DND-41 (cell line): ENCODE measurements at regions not wholly inside any gene's neighbourhood (a gene's known extent, or its start where the extent isn't known, plus 50 kb on each side); places are given as distances from the start of the nearest gene placed in this dataset.

Experiments
- ATAC-seq: fragments of 200-7000 bp; cut with Tn5 transposase; 3 replicates; pipeline ENCODE4 v1.9.1; 2021; ENCODE audit warnings: low read depth; ENCODE audit not compliant: insufficient read depth
- DNase-seq: peaks from one replicate; pipeline ENCODE4 v3.0.0-alpha.2; 2020
- H2AFZ ChIP-seq: 2 replicates; pipeline ENCODE4 v1.6.0; 2012; ENCODE audit warnings: low read depth, low read length
- H3K27ac ChIP-seq: 2 replicates; pipeline ENCODE4 v1.5.1; 2012; ENCODE audit warnings: low read length, inconsistent platforms
- H3K27me3 ChIP-seq: fragments of 200-600 bp; sonication (generic); 2 replicates; pipeline ENCODE4 v1.6.0; 2012; ENCODE audit warnings: low read length, mild to moderate bottlenecking, inconsistent platforms; ENCODE audit not compliant: insufficient read depth, poor library complexity
- H3K36me3 ChIP-seq: 2 replicates; pipeline ENCODE4 v1.5.1; 2012; ENCODE audit warnings: low read length, inconsistent platforms; ENCODE audit not compliant: insufficient read depth
- H3K4me1 ChIP-seq: 2 replicates; pipeline ENCODE4 v1.5.1; 2012; ENCODE audit warnings: mild to moderate bottlenecking, low read length; ENCODE audit not compliant: insufficient read depth
- H3K4me2 ChIP-seq: 2 replicates; pipeline ENCODE4 v1.6.0; 2012; ENCODE audit warnings: mild to moderate bottlenecking, moderate library complexity, low read length, inconsistent platforms; ENCODE audit not compliant: insufficient read depth
- H3K4me3 ChIP-seq, 2 experiments: fragments of 200-600 bp in 1 of 2; shearing (Covaris generic) in 1 of 2; 2 replicates each; pipeline ENCODE4 v1.5.1; 2012 to 2016; ENCODE audit warnings: inconsistent platforms in 2 of 2, low read length in 2 of 2, mild to moderate bottlenecking in 2 of 2, low read depth in 1 of 2, moderate library complexity in 1 of 2
- H3K79me2 ChIP-seq: 2 replicates; pipeline ENCODE4 v1.6.0; 2012; ENCODE audit warnings: low read length, inconsistent platforms; ENCODE audit not compliant: insufficient read depth
- H3K9ac ChIP-seq: 2 replicates; pipeline ENCODE4 v1.6.0; 2012; ENCODE audit warnings: low read depth, mild to moderate bottlenecking, inconsistent platforms, low read length, moderate library complexity
- H3K9me3 ChIP-seq: 2 replicates; pipeline ENCODE4 v1.5.1; 2012; ENCODE audit warnings: low read length, moderate library complexity, mild to moderate bottlenecking, inconsistent platforms; ENCODE audit not compliant: insufficient read depth, severe bottlenecking
- H4K20me1 ChIP-seq: 2 replicates; pipeline ENCODE4 v1.6.0; 2012; ENCODE audit warnings: low read length; ENCODE audit not compliant: insufficient read depth
- CTCF ChIP-seq: IDR thresholded peaks from 2 replicates; pipeline ENCODE4 v1.5.1; 2012; ENCODE audit warnings: borderline replicate concordance, low read length, moderate library complexity, mild to moderate bottlenecking; ENCODE audit not compliant: poor library complexity, severe bottlenecking; ENCODE audit errors: extremely low read depth
- EZH2 ChIP-seq: IDR thresholded peaks from 3 replicates; pipeline ENCODE4 v1.6.1; 2012; ENCODE audit warnings: borderline replicate concordance, low read depth, mild to moderate bottlenecking, moderate library complexity, low read length, inconsistent platforms; ENCODE audit not compliant: severe bottlenecking

GRCh38 chr5:174990909-174991308, 266.5 kb downstream of the MSX2 start:
- H3K4me2 ChIP-seq: no peak overlapping the region
- ATAC-seq: no peak
- H4K20me1 ChIP-seq: no peaks in the 10 kb centered on the region
- no peaks in the 10 kb centered on the region for H3K36me3 ChIP-seq
- H3K27ac ChIP-seq: no peak overlapping the region
- H3K9me3 ChIP-seq: no peaks in the 10 kb centered on the region
- H3K9ac ChIP-seq: no peak overlapping the region
- H3K4me1 ChIP-seq: no peaks in the 10 kb centered on the region
- no peaks in the 10 kb centered on the region for H3K27me3 ChIP-seq
- H3K79me2 ChIP-seq: no peaks in the 10 kb centered on the region
- no peak overlapping the region for H2AFZ ChIP-seq
- no peak for DNase-seq
- no peak for TF ChIP-seq EZH2
- TF ChIP-seq CTCF: no peak
- no peak overlapping the region for H3K4me3 ChIP-seq

DNA sequence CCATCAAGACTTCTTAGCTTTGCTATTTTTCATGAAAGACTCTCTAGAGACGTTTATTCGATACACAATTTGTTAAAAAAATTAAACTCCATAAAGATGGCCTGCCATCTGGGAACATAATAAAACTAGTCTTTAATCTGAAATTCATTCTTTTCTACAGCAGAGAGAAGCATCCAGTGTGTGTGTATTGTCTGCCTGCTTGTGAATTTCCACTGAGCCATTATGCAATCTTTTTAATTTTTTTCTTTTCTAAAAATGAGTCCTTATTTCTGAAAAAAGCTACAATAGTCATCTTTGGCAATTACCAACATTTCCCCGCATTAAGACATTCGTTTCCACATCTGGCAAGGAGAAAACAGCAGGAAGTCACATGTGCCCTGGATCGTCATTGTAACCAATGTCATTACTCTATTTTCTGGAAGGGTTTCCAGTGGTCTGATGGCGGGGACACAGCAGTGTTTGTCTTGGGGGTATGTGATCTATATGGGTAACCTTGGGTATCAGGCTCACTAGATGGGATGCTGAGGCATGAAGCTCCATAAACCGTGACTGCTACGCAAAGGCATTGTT, 263.1 kb downstream of the MSX2 start:
- ATAC-seq: no peak
- no peak overlapping the region for H2AFZ ChIP-seq

GRCh38 chr5:174984863-174985262, 260.5 kb downstream of the MSX2 start:
- H3K4me1 ChIP-seq: no peaks in the 10 kb centered on the region
- no peaks in the 10 kb centered on the region for H4K20me1 ChIP-seq
- H2AFZ ChIP-seq: no peak overlapping the region
- H3K4me2 ChIP-seq: no peak overlapping the region
- no peaks in the 10 kb centered on the region for H3K79me2 ChIP-seq
- TF ChIP-seq EZH2 (no peak), CTCF (no peak)
- DNase-seq (no peak), ATAC-seq (no peak)
- no peaks in the 10 kb centered on the region for H3K36me3 ChIP-seq
- H3K27ac ChIP-seq: no peak overlapping the region
- H3K9me3 ChIP-seq: no peaks in the 10 kb centered on the region
- H3K27me3 ChIP-seq: no peaks in the 10 kb centered on the region
- no peak overlapping the region for H3K4me3 ChIP-seq
- H3K9ac ChIP-seq: no peak overlapping the region

More for the DNA sequence above, 263.1 kb downstream of the MSX2 start:
- no peaks in the 10 kb centered on the region for H3K27me3 ChIP-seq
- no peak for DNase-seq
- TF ChIP-seq CTCF (no peak), EZH2 (no peak)
- H3K4me2 ChIP-seq: no peak overlapping the region
- H3K36me3 ChIP-seq: no peaks in the 10 kb centered on the region
- H3K9ac ChIP-seq: no peak overlapping the region
- no peaks in the 10 kb centered on the region for H3K9me3 ChIP-seq
- no peaks in the 10 kb centered on the region for H3K4me1 ChIP-seq
- no peaks in the 10 kb centered on the region for H3K79me2 ChIP-seq
- H4K20me1 ChIP-seq: no peaks in the 10 kb centered on the region
- H3K27ac ChIP-seq: no peak overlapping the region
- no peak overlapping the region for H3K4me3 ChIP-seq

DNA sequence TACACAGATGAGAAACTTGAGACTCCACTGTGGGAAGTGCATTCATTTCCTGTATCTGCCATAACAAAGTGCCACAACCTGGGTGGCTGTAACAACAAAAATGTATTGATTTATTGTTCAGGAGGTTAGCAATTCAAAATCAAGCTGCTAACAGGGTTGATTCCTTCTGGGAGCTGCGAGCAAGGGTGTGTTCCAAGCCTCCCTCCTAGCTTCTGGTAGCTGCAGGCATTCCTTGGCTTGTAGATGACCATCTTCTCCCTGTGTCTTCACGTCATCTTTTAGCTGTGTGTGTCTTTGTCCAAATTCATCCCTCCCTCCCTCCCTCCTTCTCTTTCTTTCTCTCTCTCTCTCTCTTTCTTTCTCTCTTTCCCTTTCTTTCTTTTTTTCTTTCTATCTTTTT, 258.1 kb downstream of the MSX2 start:
- Histone ChIP-seq H3K4me2 (no peak overlapping the region), H2AFZ (no peak overlapping the region), H3K4me3 (no peak overlapping the region), H4K20me1 (no peaks in the 10 kb centered on the region), H3K79me2 (no peaks in the 10 kb centered on the region), H3K9ac (no peak overlapping the region), H3K9me3 (no peaks in the 10 kb centered on the region), H3K36me3 (no peaks in the 10 kb centered on the region), H3K27me3 (no peaks in the 10 kb centered on the region), H3K27ac (no peak overlapping the region), H3K4me1 (no peaks in the 10 kb centered on the region)
- no peak for TF ChIP-seq EZH2
- TF ChIP-seq CTCF: no peak
- DNase-seq (no peak), ATAC-seq (no peak)
